Stimulated activated CD4-positive, alpha-beta T cell treated with anti-CD3 and anti-CD28 coated beads, Interleukin-4, amount 100 ng/mL, for 48 hours (primary cell): ENCODE measurements at regions not wholly inside any gene's neighbourhood (a gene's known extent, or its start where the extent isn't known, plus 50 kb on each side); places are given as distances from the start of the nearest gene placed in this dataset.
"Not testable (repeated sequence)": the region's sequence is repeated elsewhere in the genome, so short reads cannot be mapped to it uniquely, and the experiment has no call there.

ENCODE experiments used
- DNase-seq, 2 donors: peaks; one replicate each; pipeline ENCODE4 v3.0.0-alpha.2; 2020; ENCODE audit warnings: low read depth in 2 of 2

- DNase-seq: no peak
These were observed 57.7 kb upstream of the ATP5PO start for GRCh38 chr21:33973268-33973667.

DNA sequence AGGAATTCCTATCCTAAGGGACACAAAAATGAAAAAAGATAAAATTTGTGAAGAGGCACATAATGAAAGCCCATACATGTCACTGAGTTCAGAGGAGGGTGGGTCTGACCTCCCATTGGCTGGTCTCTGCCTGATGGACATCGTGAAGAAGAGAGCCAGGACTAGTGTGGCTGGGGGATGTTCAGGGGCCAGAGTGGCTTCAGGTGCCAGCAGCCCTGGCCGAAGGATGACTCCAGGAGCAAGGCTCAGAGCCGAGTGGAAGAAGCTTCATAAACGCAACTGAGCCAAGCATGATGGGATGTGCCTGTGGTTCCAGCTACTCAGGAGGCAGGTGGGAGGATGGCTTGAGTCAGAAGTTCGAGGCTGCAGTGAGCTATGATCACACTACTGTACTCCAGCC, 56.9 kb upstream of the ATP5PO start:
- no peak for DNase-seq

DNA sequence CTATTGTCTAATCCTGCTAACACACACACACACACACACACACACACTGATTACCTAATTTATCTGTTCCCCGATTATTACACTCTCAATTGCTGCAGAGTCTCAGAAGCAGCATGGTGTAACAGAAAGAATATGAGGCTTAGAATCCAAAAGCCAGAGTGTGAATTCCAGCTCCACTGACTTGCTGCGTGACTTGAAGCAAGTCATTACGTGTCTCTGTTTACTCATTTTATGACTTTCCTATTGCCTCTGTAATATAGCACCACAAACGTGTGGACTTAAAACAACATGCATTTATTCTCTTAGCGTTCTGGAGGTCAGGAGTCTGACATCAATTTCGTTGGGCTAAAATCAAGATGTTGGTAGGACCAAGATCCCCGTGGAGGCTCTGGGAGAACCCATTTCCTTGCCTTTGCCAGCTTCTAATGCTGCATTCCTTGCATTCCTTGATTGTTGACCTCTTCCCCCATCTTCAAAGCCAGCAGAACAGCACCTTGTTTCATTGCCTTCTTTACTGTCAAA, 55.9 kb upstream of the ATP5PO start:
- DNase-seq: no peak

- no peak for DNase-seq
These were observed 54.0 kb upstream of the ATP5PO start for GRCh38 chr21:33969581-33969980.

- DNase-seq: no peak
These were observed 53.4 kb upstream of the ATP5PO start for GRCh38 chr21:33968995-33969348.

GRCh38 chr21:33968080-33968994, 52.7 kb upstream of the ATP5PO start:
- no peak for DNase-seq

DNA sequence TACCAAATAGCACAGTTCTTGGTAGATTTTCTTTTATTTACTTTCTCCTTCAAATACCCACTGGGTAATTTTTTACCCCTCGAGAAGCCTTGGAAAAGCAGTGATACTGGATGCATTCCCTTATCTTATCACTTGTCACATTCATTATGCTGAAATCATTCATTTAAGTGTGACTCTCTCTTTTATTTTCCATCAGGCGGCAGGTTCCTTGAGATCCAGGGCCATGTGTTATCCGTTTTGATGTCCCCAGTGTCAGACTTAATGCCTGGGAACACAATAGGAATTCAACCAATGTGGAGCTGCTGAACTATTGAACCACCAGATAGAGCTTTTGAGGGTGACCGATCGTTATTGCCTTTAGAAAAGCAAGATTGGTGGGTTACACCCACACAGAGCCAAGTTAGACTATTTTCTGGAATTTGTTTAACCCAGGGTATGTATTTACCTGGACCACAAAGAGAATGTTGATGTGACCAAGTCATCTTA, 51.5 kb upstream of the ATP5PO start:
- no peak for DNase-seq

- DNase-seq: no peak
These were observed 50.8 kb upstream of the ATP5PO start for GRCh38 chr21:33966324-33966949.

- not testable (repeated sequence) for DNase-seq
These were observed 50.1 kb upstream of the ATP5PO start for GRCh38 chr21:33965662-33966061.
